ENCODE measurements at regions not wholly inside any gene's neighbourhood (a gene's known extent, or its start where the extent isn't known, plus 50 kb on each side); places are given as distances from the start of the nearest gene placed in this dataset.
"Not testable (repeated sequence)": the region's sequence is repeated elsewhere in the genome, so short reads cannot be mapped to it uniquely, and the experiment has no call there.

DNA sequence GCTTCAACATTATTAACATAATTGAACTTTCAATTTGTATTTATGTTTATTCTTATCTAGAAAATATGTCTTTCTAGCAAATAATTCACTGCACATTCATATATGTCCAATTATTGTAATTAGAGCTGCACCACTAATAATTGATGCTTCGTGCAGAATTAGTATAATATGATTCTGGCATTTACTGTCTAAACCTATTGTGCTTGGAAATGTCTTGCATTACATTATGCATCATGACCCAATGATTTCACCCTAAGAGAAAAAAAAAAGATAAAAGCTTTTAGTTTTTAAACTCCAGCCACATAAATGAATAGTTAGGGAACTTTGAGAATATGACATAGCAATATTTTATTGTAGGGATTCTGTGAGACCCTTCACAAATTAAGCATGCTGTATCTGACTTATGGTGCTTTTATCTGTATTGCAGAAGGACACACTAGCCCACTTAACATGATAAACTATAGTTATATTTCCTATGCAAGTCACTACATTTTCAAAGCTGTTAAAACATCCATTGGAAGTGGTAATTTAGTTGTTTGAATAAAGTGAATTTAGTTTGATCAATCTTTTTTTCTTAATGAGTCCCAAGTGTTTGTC lies 1609.1 kb downstream of the REEP3 start:
- no peak for DNase-seq (ENCODE audit: low spot score)

DNA sequence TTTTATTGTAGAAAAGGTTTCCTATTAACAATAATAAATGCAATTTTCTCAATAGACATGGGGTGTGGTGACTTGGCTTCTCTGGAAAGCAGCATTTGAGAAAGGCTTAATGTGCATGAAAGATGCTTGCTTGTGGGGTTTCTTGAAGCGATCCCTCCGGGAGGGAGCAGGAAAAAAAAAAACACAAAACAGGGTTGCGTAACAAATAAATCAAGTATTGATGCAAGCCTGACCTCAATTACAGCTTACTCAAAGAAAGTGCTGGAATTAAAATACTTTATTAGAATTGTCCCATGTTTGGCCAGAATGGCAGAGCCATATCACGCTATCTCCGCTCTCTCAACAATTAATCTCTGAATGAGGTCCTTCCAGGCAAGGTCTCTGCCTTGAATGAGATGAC lies 1612.5 kb downstream of the REEP3 start:
- no peak for DNase-seq (ENCODE audit: low spot score)

DNA sequence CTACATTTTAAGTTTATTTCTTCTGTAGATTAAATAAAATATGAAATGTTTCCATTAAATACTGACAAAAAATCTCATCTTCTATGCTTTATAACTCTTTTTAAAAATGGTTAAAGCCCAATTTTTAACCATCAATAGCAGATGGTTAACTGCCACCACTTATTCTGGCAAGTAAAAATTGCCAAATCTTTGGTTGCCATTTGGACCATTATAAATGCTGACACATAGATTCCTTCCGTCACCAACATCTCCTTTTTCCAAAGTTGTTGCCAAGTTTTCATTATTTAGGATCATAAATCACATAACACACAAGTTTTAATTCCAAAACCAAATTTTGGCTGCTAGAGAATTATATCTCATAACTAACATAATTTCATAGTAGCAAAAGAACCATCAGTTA lies 1614.3 kb downstream of the REEP3 start:
- no peak for DNase-seq (ENCODE audit: low spot score)

DNA sequence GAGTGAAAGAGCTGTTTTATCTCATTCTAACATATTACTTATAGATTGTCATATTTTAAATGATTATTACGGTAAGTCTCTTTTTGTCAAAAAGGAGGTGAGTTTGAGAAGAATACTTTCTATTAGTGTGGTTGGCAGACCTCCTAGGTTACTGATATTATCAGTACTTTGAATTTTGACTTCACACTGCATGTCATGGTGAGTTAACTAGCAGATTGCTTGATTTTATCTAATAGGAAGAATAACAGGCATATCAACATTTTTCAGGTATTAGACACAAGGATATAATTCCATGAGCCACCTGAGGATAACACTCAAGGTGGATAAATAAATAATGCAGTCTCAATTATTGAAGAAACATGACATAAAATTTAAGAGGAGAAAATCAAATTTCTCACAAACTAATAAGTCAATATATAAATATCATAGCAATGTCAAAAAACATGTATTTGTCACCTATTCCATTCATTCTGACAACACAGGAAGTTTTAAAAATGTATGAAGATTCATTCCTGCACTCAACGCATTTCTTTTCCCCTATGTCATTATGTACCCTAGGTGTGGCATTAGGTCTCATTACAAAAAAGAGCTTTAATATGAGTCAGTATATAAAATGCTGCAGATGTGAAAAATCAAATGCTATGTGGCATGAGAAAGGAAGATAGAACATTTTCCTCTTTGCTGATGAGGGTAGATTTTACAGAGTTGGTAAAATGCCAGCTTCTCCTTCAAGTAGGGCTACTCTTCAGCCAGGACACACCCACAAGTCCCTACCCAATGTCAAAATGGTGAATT lies 1621.6 kb downstream of the REEP3 start:
- DNase-seq (ENCODE audit: low spot score) = no peak

DNA sequence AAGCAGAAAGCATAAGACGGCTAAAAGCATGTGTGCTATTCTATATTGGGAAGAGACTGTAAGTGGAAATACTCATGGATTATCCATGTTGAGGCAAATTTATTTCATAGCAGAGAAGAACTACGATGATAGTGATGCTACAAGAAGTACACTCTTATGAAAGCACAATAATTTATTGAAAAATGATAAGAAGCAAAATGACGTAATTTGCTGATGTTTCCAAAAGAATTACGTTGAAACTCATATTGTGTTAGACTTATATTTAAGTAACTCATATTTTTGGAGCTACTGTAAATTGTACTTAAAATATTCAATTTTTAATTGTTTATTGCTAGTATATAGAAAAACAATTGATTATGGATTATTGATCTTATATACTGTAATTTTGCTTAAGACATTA lies 1622.5 kb downstream of the REEP3 start:
- DNase-seq (ENCODE audit: low spot score) = no peak

DNA sequence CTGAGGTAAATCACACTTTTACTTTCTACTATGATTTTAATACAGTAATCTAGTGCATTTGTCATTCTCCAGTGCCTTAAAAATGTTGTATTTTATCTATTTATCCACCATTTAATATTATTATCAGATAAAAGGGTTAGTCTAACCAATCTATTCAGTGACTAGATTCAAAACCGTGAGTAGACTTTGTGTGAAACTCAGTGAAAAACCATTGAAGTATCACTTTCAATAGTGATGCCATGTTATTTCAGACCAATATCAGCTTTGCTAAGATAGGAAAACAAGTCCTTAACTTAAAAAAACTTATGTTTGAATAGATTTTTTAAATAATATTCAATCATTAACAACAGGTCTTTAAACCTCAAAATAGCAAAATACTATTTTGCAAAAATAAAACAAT lies 1628.7 kb downstream of the REEP3 start:
- DNase-seq (ENCODE audit: low spot score) = no peak

DNA sequence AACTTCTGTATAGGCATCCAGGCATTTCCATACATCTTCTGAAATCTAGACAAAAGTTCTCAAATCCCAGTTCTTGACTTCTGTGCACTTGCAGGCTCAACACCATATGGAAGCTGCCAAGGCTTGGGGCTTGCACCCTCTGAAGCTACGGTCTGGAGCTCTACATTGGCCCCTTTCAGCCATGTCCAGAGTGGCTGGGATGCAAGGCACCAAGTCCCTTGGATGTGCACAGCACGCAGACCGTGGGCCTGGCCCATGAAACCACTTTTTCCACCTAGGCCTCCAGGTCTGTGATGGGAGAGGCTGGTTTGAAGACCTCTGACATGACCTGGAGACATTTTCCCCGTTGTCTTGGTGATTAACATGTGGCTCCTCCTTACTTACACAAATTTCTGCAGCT lies 1645.1 kb downstream of the REEP3 start:
- DNase-seq (ENCODE audit: low spot score) = no peak

DNA sequence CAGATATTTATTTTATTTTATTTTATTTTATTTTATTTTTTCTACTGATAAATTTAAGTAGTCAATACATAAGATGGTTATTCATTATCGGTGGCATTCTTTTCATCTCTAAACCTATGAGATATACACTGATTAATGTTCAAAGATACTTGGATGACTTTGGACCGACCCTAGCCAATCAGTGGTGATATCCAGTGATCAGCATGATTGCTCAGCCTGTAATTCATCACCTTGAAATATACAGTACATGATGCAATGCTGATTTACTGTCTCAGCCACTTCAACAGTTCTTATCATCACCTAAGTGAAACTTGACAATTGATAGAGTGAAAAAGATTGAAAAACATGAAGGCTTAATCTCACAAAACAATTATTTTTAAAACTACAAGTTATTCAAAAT lies 1651.0 kb downstream of the REEP3 start:
- no peak for DNase-seq (ENCODE audit: low spot score)

DNA sequence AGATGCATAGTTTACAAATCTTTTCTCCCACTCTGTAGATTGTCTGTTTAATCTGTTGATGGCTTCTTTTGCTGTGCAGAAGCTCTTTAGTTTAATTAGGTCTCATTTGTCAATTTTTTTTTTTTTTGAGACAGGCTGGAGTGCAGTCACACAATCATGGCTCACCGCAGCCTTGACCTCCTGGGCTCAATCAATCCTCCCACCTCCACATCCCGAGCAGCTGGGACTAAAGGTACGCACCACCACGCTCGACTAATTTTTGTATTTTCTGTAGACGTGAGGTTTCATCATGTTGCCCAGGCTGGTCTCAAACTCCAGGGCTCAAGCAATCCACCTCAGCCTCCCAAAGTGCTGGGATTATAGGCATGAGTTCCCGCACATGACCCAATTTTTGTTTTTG lies 1655.8 kb downstream of the REEP3 start:
- DNase-seq (ENCODE audit: low spot score) = no peak

DNA sequence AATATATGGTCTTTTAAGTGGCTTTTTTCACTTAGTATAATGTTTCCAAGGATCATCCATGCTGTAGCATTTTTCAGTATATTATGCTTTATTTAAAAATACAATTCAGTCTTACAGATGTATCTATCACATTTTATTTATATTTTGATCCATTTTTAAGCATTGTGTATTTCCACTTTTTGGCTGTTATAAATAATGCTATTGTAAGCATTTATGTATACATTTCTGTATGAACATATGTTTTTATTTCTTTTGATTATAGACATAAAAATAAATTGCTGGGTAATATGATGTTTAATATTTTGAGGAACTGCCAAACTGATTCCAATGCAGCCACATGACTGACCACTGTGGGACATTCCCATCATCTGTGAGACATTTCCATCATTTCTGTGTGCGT lies 1662.0 kb downstream of the REEP3 start:
- DNase-seq (ENCODE audit: low spot score) = no peak

DNA sequence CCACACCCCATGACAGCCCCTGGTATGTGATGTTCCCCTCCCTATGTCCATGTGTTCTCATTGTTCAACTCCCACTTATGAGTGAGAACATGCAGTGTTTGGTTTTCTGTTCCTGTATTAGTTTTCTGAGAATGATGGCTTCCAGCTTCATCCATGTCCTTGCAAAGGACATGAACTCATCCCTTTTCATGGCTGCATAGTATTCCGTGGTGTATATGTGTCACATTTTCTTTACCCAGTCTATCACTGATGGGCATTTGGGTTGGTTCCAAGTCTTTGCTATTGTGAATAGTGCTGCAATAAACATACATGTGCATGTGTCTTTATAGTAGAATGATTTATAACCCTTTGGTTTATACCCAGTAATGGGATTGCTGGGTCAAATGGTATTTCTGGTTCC lies 1665.5 kb downstream of the REEP3 start:
- not testable (repeated sequence) for DNase-seq (ENCODE audit: low spot score)

DNA sequence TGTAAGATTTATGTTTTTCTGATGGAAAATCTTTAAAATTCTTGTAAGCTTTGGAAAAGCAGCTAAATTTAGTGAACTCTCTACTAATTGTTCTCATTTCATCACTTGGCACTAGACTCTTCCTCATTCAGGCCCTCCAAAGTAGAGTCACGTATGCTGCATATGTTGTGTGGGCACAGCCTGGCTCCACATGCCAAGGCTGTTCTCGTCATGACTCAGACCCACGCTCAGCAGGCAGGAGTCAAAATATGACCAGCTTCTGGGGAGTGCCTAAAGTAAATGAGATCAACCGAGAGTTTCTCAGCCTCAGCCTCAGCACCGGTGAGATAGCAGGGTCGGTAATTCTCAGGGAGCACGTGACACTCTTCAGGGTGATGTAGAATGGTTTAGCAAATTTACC lies 1672.9 kb downstream of the REEP3 start:
- peak; percentile 38 for DNase-seq (ENCODE audit: low spot score)

DNA sequence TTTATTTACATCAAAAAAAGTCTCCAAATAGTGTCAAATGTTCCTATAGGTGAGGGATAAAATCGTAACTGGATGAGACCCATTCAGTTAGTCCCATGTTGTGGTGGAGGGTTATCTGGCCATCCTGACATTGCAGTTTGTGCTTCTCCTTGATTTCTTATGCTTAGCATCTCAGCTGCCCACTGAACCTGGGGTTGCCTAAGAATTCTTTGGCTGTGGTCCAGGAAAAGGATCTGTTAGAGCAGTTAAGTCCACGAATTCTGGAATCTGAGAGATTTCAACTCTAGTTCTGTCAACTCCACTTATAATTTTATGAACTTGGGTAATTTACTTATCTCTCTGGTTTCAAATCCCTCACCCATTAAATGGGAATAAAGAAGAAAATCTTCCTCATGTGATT lies 1673.4 kb downstream of the REEP3 start:
- DNase-seq (ENCODE audit: low spot score) = peak; percentile 5

DNA sequence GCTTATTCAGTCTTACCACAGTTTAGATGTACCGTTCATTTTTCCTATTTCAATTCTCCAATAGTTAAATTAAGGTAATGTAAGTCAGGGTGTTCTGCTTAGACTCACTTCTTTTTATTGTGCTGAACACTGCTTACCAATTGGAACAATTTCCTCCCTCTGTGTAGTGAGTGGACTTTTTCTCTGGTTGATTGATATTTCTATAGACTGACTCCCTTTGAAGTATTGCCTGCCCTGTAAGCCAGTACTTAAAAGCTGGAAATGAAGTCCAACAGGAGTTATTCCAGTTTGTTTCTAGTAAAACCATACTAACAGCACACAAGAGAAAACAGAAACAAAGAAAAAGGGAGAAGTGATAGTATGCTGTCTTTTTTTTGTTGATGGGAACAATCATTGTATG lies 1674.9 kb downstream of the REEP3 start:
- no peak for DNase-seq (ENCODE audit: low spot score)

DNA sequence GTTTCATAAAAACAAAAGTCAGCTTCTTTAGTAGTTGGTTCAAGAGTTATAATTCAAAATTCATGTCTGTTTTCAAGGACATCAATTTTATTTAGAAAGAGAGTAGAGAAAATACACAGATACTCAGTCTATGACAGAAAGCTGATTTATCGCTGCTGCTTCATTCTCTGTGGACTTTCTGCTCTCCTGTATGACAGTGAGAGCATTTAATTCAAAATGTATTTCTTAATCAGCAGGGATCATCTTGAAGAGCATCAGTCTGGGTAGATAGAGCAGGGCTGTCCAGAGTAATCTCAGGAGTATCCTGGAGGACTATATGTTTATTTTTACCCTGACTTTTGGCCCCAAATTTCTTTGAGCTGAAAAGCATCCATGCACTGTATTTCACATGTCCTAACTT lies 1676.7 kb downstream of the REEP3 start:
- DNase-seq (ENCODE audit: low spot score) = no peak

DNA sequence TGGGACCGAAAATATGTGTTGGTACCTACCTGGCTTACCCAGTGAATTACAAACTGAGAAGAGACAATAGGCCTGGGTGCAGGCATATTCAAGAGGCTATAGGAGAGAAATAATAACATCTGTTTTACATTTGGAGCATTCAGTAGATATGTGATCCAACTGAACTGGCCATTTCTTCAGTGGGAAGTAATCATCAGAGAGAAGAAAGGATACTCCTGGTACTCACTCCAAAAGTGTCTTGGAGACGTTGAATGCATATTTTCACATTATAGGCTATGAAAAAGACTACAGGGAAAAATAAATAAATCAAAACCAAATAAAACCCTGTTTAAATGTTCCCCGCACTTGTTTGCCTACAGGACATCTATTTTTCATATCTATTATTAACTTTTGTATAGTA lies 1680.3 kb downstream of the REEP3 start:
- DNase-seq (ENCODE audit: low spot score) = no peak

DNA sequence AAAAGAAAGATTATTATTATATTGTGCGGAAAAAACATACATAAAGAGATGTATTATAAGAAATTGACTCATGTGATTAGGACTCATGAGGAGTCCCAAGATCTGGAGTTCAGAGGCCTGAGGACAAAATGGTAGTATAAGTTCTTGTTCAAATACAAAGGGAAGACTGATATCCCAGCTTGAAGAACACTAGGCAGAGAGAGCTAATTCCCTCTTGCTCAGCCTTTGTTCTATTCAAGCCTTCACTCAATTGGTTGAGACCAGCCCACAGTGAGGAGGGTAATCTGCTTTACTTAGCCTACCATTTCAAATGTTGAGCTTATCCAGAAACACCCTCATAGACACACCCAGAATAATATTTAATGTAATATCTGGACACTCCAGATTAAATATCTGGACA lies 1683.8 kb downstream of the REEP3 start:
- DNase-seq (ENCODE audit: low spot score) = no peak

DNA sequence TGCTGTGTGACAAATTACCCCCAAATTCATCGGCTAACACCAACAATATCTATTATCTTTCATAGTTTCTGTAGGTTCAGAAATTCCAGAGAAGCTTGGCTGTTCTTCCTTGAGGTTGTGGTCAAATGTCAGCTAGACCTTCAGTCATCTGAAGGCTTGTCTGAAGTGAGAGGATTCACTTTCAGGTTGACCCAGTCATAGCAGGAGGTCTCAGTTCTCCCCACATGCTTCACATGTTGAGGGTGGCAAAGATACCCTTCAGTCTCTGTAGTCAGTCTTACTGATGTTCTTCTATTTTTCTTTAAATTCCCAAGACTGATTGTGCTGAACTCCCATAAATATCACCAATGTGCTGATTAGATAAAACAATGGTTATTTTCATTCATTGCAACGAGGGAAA lies 1692.0 kb downstream of the REEP3 start:
- no peak for DNase-seq (ENCODE audit: low spot score)

DNA sequence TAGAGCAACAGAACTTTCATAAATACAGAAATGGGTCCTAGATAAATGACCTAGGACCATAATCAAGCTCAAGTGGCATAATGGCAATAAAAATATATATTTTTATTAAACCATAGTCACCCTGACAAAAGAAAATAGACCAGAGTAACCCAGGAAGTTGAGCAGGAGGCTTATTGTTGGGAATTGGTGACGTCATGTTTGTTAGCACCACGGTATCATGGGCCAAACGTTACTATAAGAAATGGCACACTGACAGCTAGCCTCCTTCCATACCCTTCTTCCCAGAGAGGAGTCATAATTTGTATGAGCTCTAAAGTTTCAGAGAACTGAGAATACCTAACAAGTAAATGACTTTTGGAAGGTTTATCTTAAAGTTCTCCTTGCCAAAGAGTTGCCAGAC lies 1698.2 kb downstream of the REEP3 start:
- DNase-seq (ENCODE audit: low spot score) = no peak

DNA sequence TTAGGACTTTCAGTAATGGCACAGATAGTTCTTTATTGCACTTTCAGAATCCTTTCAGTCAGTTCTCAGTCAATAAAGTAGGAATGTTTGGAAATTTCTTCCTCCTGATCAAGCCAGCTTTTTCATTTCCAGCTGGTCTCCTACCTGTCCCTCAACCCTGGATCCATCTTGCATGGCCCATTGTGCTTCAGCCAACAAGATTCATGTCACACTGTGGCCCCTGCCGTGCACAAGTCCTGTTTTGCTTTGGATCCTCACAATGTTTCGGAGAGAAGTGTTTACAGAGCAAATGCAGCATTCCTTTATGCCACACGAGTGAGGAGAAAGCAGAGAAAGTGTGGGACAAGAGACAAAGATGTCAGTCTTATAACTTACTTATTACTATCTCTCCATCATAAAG lies 1694.7 kb upstream of the LRRTM3 start:
- DNase-seq (ENCODE audit: low spot score) = no peak

DNA sequence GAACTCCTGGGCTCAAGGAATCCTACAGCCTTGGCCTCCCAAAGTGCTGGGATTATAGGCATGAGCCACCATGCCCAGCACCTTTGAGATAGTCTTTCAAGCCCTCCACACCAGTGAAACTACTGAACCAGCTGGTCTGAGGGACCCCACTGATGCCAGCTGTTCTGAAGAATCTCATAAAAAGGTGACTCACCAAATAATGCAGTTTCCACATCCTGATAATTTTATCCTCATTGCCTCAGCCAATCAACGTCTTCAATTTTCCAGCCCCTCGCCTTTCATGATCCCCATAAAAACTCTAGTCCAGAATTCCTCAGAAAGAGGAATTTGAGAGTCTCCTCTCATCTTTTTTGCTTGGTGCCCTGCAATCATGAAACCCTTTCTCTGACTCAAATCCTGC lies 1691.6 kb upstream of the LRRTM3 start:
- peak; percentile 33 for DNase-seq (ENCODE audit: low spot score)

DNA sequence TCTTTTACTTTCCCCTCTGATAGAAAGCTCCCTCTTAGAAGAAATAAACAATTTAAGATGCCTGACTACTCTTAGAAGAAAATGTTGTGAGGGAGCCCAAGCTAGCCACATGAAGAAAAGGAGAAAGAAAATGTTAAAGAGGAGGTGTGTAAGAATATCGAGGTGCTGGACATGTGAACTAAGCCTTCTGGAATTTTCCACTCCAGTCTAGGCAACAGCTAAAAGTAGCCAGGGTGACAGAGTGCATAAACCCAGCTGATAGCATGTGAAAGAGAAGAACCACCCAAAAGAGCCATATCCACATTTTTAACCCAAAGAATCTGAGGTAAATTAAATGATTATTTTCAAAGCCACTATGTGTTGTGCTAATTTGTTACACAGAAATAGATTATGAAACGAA lies 1690.6 kb upstream of the LRRTM3 start:
- no peak for DNase-seq (ENCODE audit: low spot score)

DNA sequence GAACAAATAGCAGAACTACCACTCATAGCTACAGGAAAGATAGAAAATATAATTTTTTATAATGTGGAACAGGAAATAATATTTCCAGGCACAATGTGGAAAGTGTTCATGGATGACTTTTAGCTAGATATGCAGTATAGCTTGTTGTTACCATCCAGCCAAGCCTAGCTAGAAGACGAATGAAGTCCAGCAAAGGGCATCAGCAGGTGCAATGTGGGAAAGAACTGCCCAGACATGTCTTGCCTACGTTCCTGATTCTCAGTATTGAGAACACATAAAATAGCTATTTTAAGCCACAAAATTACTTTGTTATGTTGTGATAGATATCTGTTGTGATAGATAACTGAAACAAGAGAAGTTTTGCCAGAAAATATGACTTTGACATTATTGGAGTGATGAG lies 1690.0 kb upstream of the LRRTM3 start:
- no peak for DNase-seq (ENCODE audit: low spot score)

DNA sequence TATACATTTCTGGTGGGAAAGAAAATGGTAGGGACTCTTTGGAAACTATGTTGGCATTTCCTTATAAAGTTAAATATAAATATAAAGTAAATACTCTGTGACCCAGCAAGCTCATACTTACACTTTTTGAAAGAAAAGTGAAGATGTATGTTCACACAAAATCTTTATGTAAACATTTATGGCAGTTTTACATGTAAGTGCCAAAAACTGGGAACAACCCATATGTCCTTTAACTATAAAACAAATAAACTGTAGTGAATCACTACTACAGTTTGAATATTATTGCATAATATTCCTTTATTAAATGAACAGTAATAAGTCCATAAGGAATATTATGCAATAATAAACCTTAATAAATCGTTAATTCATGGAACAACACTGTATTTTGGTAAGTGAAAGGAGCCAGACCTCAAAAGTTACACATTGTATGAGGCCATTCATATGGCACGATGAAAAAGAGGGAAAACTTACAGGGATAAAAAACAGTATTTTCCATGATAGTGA lies 1660.3 kb upstream of the LRRTM3 start:
- DNase-seq (ENCODE audit: low spot score) = no peak

Measured in H4 (cell line).